ENCODE measurements at regions not wholly inside any gene's neighbourhood (a gene's known extent, or its start where the extent isn't known, plus 50 kb on each side); places are given as distances from the start of the nearest gene placed in this dataset.

DNA sequence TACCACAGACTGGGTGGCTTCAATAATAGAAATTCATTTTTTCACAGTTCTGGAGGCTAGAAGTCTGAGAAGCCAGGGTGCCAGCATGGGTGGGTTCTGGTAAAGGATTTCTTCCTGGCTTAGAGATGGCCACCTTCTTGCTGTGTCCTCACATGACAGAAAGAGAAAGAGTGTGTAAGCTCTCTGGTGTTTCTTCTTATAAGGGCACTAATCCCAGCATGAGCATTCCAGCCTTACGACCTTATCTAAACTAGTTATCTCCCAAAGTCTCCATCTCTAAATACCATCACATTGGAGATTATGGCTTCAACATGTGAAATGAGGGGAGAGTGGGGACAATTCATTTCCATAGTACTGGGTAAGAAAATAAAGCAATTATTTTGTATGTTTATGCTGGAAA, 226.5 kb upstream of the TUSC1 start:
- no peaks in the 10 kb centered on the region for H3K27me3 ChIP-seq (ENCODE audit: low read depth)
- H3K4me3 ChIP-seq = no peak overlapping the region
- H3K36me3 ChIP-seq (replicated peaks) = no peaks in the 10 kb centered on the region
- DNase-seq (ENCODE audit: low spot score in 2 of 2) = no peak
- no peaks in the 10 kb centered on the region for H3K4me1 ChIP-seq
- no peaks in the 10 kb centered on the region for H3K9me3 ChIP-seq
- in situ Hi-C loops (cut with MboI; ENCODE audit: low sequenced_read_pairs) = no loop called here

DNA sequence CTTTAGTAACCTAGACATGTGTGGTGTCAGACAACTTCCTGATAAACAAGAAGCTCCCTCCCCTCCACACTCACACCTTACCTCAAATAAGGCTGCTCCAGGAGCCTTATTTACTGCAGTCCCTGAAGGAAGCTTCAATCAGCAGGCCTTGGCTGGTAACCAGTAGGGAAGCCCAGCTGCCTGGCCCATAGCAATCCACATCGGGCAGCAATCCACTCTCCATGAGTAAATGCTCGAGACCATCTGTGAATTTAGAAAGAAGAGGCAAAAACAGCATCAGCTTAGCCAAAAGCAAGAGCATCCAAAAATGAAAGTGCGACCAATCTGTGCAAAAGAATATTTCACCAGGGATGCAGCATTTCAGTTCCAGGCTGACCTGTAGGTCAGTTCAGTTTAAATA, 213.3 kb upstream of the TUSC1 start:
- DNase-seq (ENCODE audit: low spot score in 2 of 2) = no peak
- Histone ChIP-seq H3K36me3 (replicated peaks) (no peaks in the 10 kb centered on the region), H3K4me3 (no peak overlapping the region), H3K27me3 (ENCODE audit: low read depth) (no peaks in the 10 kb centered on the region), H3K9me3 (peaks cover 5% of the 10 kb centered on the region; the same call in 1 of the 2 replicates), H3K4me1 (no peaks in the 10 kb centered on the region; the same call in 1 of the 2 replicates)
- in situ Hi-C loops (cut with MboI; ENCODE audit: low sequenced_read_pairs) = no loop called here

DNA sequence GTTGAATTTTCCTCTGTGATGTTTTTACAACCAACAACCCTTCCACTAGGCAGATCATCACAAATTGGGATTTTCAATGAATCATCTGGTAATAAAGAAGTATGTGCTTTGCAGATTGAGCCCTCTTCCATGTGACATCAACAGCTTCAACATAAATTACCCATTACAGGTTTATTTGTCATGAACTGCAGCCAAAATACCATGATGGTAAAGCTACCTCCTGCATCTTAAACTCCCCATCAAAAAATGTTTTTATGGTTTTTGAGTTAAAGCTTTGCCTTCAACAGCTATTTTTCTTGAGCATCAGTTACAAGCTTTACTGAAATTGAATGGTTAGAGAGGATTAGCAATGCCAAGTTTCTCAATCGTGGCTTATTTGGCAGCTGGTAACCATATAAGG, 211.4 kb upstream of the TUSC1 start:
- no peak overlapping the region for H3K4me3 ChIP-seq
- no peaks in the 10 kb centered on the region for H3K36me3 ChIP-seq (replicated peaks)
- H3K9me3 ChIP-seq = peaks cover 2% of the 10 kb centered on the region; the same call in 1 of the 2 replicates
- H3K4me1 ChIP-seq = no peaks in the 10 kb centered on the region; the same call in 1 of the 2 replicates
- in situ Hi-C loops (cut with MboI; ENCODE audit: low sequenced_read_pairs) = no loop called here
- no peaks in the 10 kb centered on the region for H3K27me3 ChIP-seq (ENCODE audit: low read depth)
- no peak for DNase-seq (ENCODE audit: low spot score in 2 of 2)

DNA sequence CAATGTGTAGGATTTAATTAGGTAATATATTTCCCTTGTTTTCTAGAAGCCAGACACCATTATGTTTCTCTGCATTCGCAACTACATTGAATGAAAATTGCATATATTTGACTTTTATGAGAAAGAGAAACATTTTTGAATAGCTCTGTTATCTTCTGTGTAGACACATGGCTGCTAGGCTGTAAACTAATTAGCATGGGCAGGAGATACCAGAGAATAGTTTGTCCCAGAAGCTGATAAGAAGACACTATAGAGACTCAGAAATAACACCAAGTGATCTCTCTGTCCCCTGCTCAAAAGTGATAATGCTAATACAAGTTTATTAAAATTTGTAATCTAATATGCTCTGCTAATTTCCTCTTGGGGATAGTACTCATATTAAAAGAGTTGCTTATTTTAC, 198.0 kb upstream of the TUSC1 start:
- in situ Hi-C loops (cut with MboI; ENCODE audit: low sequenced_read_pairs) = no loop called here

DNA sequence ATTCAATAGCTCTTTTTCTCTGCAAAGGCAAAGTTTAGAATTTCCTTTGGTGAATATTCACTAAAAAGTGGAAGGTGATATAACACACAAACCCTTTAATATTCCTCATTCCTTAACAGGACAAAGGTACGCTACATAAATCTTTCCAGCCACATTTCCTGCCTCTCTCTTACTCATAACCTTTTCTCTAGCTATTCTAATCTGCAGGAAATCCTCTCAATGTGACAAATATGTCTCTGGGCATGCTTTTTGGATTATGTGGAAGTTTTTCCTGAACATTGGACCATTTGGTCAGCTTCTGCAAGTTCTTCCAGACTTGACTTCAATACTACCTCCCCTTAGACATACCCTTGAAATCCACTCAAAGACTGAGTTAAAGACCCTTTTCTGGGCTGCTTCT, 186.3 kb upstream of the TUSC1 start:
- H3K27me3 ChIP-seq (ENCODE audit: low read depth) = no peaks in the 10 kb centered on the region
- no peak for DNase-seq (ENCODE audit: low spot score in 2 of 2)
- H3K4me1 ChIP-seq = no peaks in the 10 kb centered on the region
- H3K36me3 ChIP-seq (replicated peaks) = no peaks in the 10 kb centered on the region
- H3K4me3 ChIP-seq = no peak overlapping the region
- in situ Hi-C loops (cut with MboI; ENCODE audit: low sequenced_read_pairs) = no loop called here
- H3K9me3 ChIP-seq = no peaks in the 10 kb centered on the region

More for the DNA sequence above, 198.0 kb upstream of the TUSC1 start:
- no peaks in the 10 kb centered on the region for H3K36me3 ChIP-seq (replicated peaks)
- no peaks in the 10 kb centered on the region for H3K9me3 ChIP-seq
- no peak for DNase-seq (ENCODE audit: low spot score in 2 of 2)
- H3K4me3 ChIP-seq = no peak overlapping the region
- H3K27me3 ChIP-seq (ENCODE audit: low read depth) = no peaks in the 10 kb centered on the region
- H3K4me1 ChIP-seq = no peaks in the 10 kb centered on the region

DNA sequence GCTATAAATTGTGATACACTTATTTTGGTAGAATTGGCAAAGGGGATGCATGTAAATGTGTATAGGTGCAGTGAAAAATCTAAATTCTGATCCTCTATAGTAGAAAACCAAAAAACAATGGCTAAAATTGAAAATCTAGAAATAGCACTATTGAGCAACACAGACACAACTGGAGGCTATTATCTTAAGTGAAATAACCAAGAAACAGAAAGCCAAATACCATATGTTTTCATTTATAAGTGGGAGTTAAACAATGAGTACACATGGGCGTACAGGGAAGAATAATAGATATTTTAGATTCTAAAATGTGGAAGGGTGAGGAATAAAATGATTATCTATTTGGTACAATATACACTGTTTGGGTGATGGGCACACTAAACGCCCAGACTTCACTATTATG, 183.2 kb upstream of the TUSC1 start:
- Histone ChIP-seq H3K36me3 (replicated peaks) (no peaks in the 10 kb centered on the region), H3K27me3 (ENCODE audit: low read depth) (no peaks in the 10 kb centered on the region), H3K4me3 (no peak overlapping the region), H3K4me1 (no peaks in the 10 kb centered on the region), H3K9me3 (no peaks in the 10 kb centered on the region)
- DNase-seq (ENCODE audit: low spot score in 2 of 2) = no peak
- in situ Hi-C loops (cut with MboI; ENCODE audit: low sequenced_read_pairs) = no loop called here

DNA sequence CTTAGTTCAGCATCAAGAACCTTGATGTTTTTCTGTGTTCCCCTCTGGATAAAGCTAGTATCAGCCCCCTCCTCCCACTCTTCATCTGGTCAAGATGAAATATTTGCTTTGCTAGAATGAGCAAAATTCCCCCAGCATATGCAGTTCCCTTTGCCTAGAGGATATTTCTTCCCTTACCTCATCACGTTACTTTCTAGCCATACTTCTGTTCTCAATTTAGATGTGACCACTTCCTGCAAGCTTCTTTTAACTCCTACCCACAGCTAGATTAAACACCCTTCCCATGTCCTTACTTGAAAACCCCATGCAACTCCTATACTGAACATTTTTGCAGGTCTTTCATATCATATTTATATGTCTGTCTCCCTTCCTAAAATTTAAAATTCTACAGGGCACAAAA, 178.9 kb upstream of the TUSC1 start:
- no peaks in the 10 kb centered on the region for H3K4me1 ChIP-seq
- DNase-seq (ENCODE audit: low spot score in 2 of 2) = no peak
- no peak overlapping the region for H3K4me3 ChIP-seq
- H3K27me3 ChIP-seq (ENCODE audit: low read depth) = no peaks in the 10 kb centered on the region
- no peaks in the 10 kb centered on the region for H3K36me3 ChIP-seq (replicated peaks)
- in situ Hi-C loops (cut with MboI; ENCODE audit: low sequenced_read_pairs) = no loop called here
- H3K9me3 ChIP-seq = no peaks in the 10 kb centered on the region

DNA sequence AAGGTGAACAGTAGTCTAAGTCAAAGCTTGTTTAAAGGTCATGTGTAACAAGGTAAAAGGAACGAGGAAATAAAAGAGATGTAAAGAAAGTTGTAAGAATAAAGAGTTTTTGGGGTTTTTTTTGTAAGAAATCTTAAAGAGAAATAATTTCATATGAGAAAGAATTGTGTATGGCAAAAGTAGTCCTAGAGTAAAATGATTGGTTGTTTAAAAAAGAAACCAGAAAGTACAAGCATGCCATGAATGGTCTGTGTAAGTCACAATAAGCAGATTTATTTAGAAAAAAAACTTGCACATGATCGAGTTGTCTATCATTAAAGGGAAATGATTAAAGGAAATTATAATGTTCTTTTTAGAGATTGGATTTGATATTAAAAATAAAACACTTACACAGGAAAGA, 172.6 kb upstream of the TUSC1 start:
- in situ Hi-C loops (cut with MboI; ENCODE audit: low sequenced_read_pairs) = no loop called here
- no peaks in the 10 kb centered on the region for H3K36me3 ChIP-seq (replicated peaks)
- no peak for DNase-seq (ENCODE audit: low spot score in 2 of 2)
- H3K4me1 ChIP-seq = no peaks in the 10 kb centered on the region
- no peak overlapping the region for H3K4me3 ChIP-seq
- peaks cover 7% of the 10 kb centered on the region; the same call in 1 of the 2 replicates for H3K9me3 ChIP-seq
- no peaks in the 10 kb centered on the region for H3K27me3 ChIP-seq (ENCODE audit: low read depth)

DNA sequence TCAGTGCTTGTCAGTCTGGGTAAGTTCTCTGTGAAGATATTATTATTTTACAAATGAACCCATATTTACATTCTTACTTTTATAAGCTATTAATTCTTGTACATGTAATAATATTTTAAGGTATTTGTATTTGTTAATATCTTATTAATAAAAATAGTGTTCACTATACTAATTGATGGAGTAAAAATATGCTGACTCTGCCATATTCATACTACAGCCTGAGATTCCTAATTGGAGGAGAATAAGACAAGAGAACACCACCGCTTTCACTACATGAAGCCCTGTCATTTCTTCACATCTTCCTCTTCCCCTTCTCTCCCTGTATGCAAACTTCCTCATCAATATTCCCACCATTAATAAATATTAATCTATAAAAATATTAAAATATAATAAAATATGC, 167.6 kb upstream of the TUSC1 start:
- Histone ChIP-seq H3K9me3 (no peaks in the 10 kb centered on the region; the same call in 1 of the 2 replicates), H3K27me3 (ENCODE audit: low read depth) (no peaks in the 10 kb centered on the region), H3K36me3 (replicated peaks) (no peaks in the 10 kb centered on the region), H3K4me1 (no peaks in the 10 kb centered on the region), H3K4me3 (no peak overlapping the region)
- DNase-seq (ENCODE audit: low spot score in 2 of 2) = no peak
- in situ Hi-C loops (cut with MboI; ENCODE audit: low sequenced_read_pairs) = no loop called here

DNA sequence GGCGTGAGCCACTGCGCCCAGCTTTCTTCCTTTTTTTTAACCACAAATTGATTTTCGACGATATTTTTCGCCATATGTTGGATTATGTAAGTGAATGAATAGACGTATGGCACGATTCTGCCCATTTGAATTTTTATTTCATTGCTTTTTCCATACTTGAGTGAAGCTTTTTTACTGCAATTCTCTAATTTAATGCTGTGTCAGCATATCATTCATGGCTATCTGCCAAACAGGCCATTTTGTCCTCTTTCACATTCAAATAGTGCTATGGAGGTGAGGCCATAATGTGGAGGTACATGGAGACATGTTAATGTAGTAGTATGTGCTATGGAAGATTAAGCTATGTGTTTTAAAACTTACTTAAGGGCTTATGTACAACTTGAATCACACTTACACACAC, 152.1 kb upstream of the TUSC1 start:
- no peak for DNase-seq (ENCODE audit: low spot score in 2 of 2)

DNA sequence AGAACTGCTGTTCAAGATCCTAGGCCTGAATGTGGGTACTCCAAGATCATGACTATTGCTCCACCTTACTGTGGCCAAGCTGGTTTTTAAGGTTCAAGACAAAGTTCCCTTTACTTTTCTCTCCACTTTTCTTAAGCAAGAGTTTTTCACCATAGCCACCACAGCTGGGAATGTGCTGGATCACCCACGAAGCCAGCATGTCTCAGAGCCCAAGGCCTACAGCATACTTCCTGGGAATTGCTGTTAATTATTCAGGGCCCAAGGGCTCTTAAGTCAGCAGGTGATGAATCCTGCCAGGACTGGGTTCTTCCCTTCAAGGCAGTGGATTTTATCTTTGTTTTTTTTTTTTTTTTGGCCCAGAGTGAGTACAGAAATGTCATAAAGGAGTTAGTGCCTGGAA, 149.4 kb upstream of the TUSC1 start:
- 0 out of 2 replicates have a peak, but pooled peaks cover 2% of the 10 kb centered on the region for H3K9me3 ChIP-seq
- DNase-seq (ENCODE audit: low spot score in 2 of 2) = no peak
- H3K36me3 ChIP-seq (replicated peaks) = no peaks in the 10 kb centered on the region
- in situ Hi-C loops (cut with MboI; ENCODE audit: low sequenced_read_pairs) = no loop called here
- H3K4me3 ChIP-seq = no peak overlapping the region
- H3K4me1 ChIP-seq = no peaks in the 10 kb centered on the region
- H3K27me3 ChIP-seq (ENCODE audit: low read depth) = no peaks in the 10 kb centered on the region

More for the DNA sequence above, 152.1 kb upstream of the TUSC1 start:
- H3K36me3 ChIP-seq (replicated peaks) = no peaks in the 10 kb centered on the region
- in situ Hi-C loops (cut with MboI; ENCODE audit: low sequenced_read_pairs) = no loop called here
- no peaks in the 10 kb centered on the region for H3K27me3 ChIP-seq (ENCODE audit: low read depth)
- H3K4me1 ChIP-seq = no peaks in the 10 kb centered on the region
- no peak overlapping the region for H3K4me3 ChIP-seq
- 0 out of 2 replicates have a peak, but pooled peaks cover 2% of the 10 kb centered on the region for H3K9me3 ChIP-seq

DNA sequence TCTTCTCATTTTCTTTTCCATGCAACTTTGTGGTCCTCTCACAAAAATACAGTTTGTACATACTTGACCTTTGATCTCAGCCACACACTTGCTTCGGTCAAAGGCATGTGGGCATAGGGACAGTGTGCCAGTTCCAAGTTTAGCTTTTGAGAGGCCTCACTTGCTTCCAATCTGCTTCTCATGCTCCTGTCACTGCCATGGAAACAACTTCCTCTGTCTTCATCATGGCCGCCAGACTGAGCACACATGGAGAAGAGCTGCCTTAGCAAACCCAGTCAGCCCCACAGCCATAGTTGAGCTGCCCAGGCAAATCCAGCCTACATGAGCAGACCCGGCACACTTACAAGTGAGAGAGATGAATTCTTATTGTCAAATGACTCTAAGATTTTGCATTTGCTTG, 138.2 kb upstream of the TUSC1 start:
- H3K4me3 ChIP-seq = no peak overlapping the region
- in situ Hi-C loops (cut with MboI; ENCODE audit: low sequenced_read_pairs) = no loop called here
- H3K27me3 ChIP-seq (ENCODE audit: low read depth) = no peaks in the 10 kb centered on the region
- no peak for DNase-seq (ENCODE audit: low spot score in 2 of 2)
- no peaks in the 10 kb centered on the region for H3K36me3 ChIP-seq (replicated peaks)
- no peaks in the 10 kb centered on the region for H3K9me3 ChIP-seq
- no peaks in the 10 kb centered on the region for H3K4me1 ChIP-seq

DNA sequence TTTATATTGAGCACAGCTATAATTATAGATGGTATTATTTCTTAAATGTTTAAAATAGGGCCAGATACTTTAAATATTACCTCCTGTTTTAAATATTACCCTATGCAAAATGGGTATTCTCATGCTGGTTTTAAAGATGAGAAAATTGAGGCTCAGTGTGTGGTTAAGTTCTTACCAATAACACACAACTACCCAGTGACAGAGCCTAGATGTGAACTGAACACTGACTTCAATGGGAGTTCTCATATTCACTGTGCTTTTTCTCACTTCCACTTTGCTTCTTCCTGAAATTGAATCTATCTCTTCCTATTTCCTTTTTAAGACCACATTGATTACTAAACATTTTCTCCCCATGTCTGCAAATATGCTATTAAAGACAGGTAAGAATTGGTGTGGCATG, 135.8 kb upstream of the TUSC1 start:
- in situ Hi-C loops (cut with MboI; ENCODE audit: low sequenced_read_pairs) = no loop called here
- DNase-seq (ENCODE audit: low spot score in 2 of 2) = no peak
- H3K9me3 ChIP-seq = no peaks in the 10 kb centered on the region

DNA sequence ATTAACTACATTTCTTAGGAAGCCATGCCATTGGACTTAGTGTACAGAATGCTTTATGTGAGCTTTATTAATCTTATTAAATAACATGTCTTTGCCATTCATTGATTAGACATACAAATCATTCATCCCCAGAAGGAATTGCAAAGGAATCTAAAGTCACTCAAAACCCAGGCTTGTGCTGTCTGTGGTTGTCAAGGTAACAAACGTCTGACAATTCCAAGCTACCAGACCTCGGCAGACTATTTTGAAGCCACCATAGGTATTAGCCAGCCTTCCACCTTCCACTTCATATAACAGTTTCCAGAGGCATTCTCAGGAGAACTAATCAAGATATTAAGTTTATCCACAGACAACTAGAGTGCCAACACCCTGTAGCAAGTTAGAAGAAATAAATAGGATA, 135.2 kb upstream of the TUSC1 start:
- Histone ChIP-seq H3K36me3 (replicated peaks) (no peaks in the 10 kb centered on the region), H3K9me3 (no peaks in the 10 kb centered on the region), H3K4me3 (no peak overlapping the region), H3K4me1 (no peaks in the 10 kb centered on the region), H3K27me3 (ENCODE audit: low read depth) (no peaks in the 10 kb centered on the region)
- no peak for DNase-seq (ENCODE audit: low spot score in 2 of 2)
- in situ Hi-C loops (cut with MboI; ENCODE audit: low sequenced_read_pairs) = no loop called here

More for the DNA sequence above, 135.8 kb upstream of the TUSC1 start:
- Histone ChIP-seq H3K27me3 (ENCODE audit: low read depth) (no peaks in the 10 kb centered on the region), H3K36me3 (replicated peaks) (no peaks in the 10 kb centered on the region), H3K4me3 (no peak overlapping the region), H3K4me1 (no peaks in the 10 kb centered on the region)

DNA sequence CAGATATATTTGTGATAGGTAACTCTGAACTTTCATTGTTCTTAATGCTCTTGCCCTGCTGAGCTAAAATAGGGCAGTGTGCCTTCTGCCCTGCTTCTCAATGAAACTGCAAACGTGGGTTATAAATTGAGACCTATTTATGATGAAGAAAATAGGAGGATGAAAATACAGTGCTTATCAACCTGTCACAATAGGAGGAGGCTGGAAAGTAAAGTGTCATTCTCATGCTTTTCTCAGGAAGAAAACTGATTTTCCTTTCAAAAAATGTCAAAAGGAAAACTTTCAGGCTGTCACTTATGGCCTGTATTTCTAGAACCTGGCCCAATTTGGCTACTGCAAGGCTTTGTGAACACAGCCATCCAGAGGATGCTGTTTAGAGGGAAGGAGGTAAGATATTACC, 130.3 kb upstream of the TUSC1 start:
- no peak for DNase-seq (ENCODE audit: low spot score in 2 of 2)

More for the DNA sequence above, 130.3 kb upstream of the TUSC1 start:
- no peaks in the 10 kb centered on the region for H3K9me3 ChIP-seq
- no peaks in the 10 kb centered on the region for H3K27me3 ChIP-seq (ENCODE audit: low read depth)
- H3K4me3 ChIP-seq = no peak overlapping the region
- H3K36me3 ChIP-seq (replicated peaks) = no peaks in the 10 kb centered on the region
- no peaks in the 10 kb centered on the region for H3K4me1 ChIP-seq
- in situ Hi-C loops (cut with MboI; ENCODE audit: low sequenced_read_pairs) = no loop called here
